GM12878 (cell line): ENCODE measurements at regions not wholly inside any gene's neighbourhood (a gene's known extent, or its start where the extent isn't known, plus 50 kb on each side); places are given as distances from the start of the nearest gene placed in this dataset.

Experiments
- ATAC-seq: fragments of 200-7000 bp; cut with Tn5 transposase; 3 replicates; pipeline ENCODE4 v1.9.1; 2020; ENCODE audit warnings: mild to moderate bottlenecking, moderate library complexity
- BruUV-seq: library from RNA; stranded (reverse); fragments of 400-500 nt; replicated peaks from 2 replicates; lab custom pipeline; 2021; lab: Mats Ljungman, UMichigan
- CTCF ChIA-PET: fragments of 300-600 bp; sonication (Branson Sonifier 250); formaldehyde crosslinking; extraction: SDS; loops from one replicate; lab custom pipeline; 2021; ENCODE audit warnings: inconsistent platforms; lab: Yijun Ruan, JAX
- POLR2A ChIA-PET: fragments of 350-600 bp; formaldehyde crosslinking; extraction: SDS; loops from one replicate; lab custom pipeline; 2021; ENCODE audit warnings: inconsistent platforms; lab: Charles Lee
- RAD21 ChIA-PET: fragments of 300-600 bp; sonication (Branson Sonifier 250); formaldehyde crosslinking; loops from one replicate; lab custom pipeline; 2023; ENCODE audit warnings: antibody characterized with exemption; ENCODE audit not compliant: unreplicated experiment; lab: Charles Lee
- SMC1A ChIA-PET: fragments of 300-600 bp; sonication (Branson Sonifier 250); formaldehyde crosslinking; loops from one replicate; lab custom pipeline; 2023; ENCODE audit not compliant: unreplicated experiment, uncharacterized antibody; lab: Charles Lee
- DNase-seq: peaks from one replicate; pipeline ENCODE4 v3.0.0-alpha.2; 2011; ENCODE audit warnings: low read depth, low spot score
- FAIRE-seq: peaks from 3 replicates; lab custom pipeline; 2011; peaks lifted over from hg19 to GRCh38; lab: Jason Lieb, UNC
- H2AFZ ChIP-seq: 2 replicates; pipeline ENCODE4 v1.6.0; 2011; ENCODE audit warnings: low read depth, low read length, control low read depth; ENCODE audit not compliant: control insufficient read depth
- H3K27ac ChIP-seq: 2 replicates; pipeline ENCODE4 v1.5.1; 2011; ENCODE audit warnings: control low read depth; ENCODE audit not compliant: control insufficient read depth, insufficient read depth
- H3K27me3 ChIP-seq, 2 experiments: replicated peaks in 1 of 2; 2 replicates each; pipeline versions ENCODE4 v1.6.0 to v1.6.1; 2011; ENCODE audit warnings: low read length in 1 of 2; ENCODE audit not compliant: control insufficient read depth in 2 of 2, insufficient read depth in 2 of 2
- H3K36me3 ChIP-seq, 2 experiments: 2 replicates each; pipeline ENCODE4 v1.5.1; 2011; ENCODE audit warnings: low read length in 1 of 2; ENCODE audit not compliant: control insufficient read depth in 2 of 2, insufficient read depth in 2 of 2
- H3K4me1 ChIP-seq: 2 replicates; pipeline ENCODE4 v1.6.1; 2011; ENCODE audit warnings: mild to moderate bottlenecking, low read length, moderate library complexity, mixed read lengths; ENCODE audit not compliant: control insufficient read depth, insufficient read depth
- H3K4me2 ChIP-seq: 2 replicates; pipeline ENCODE4 v1.6.0; 2011; ENCODE audit warnings: control low read depth; ENCODE audit not compliant: control insufficient read depth, insufficient read depth
- H3K4me3 ChIP-seq: fragments of 200-600 bp; sonication (generic); 2 replicates; pipeline ENCODE4 v1.5.1; 2016
- H3K79me2 ChIP-seq: 2 replicates; pipeline ENCODE4 v1.6.0; 2011; ENCODE audit warnings: low read length; ENCODE audit not compliant: control insufficient read depth, insufficient read depth
- H3K9ac ChIP-seq: 2 replicates; pipeline ENCODE4 v1.8.0; 2011; ENCODE audit warnings: low read length, control low read depth, mixed read lengths; ENCODE audit not compliant: control insufficient read depth, insufficient read depth
- H3K9me3 ChIP-seq: replicated peaks from 3 replicates; pipeline ENCODE4 v1.5.1; 2011; ENCODE audit warnings: mild to moderate bottlenecking, low read length; ENCODE audit not compliant: control insufficient read depth, insufficient read depth
- H4K20me1 ChIP-seq: 2 replicates; pipeline ENCODE4 v1.6.0; 2011; ENCODE audit not compliant: control insufficient read depth, insufficient read depth
- ASH2L ChIP-seq: fragments of 300-600, 200-600 bp; sonication (generic); IDR thresholded peaks from 2 replicates; pipeline ENCODE4 v1.6.1; 2017; ENCODE audit warnings: low read depth, mild to moderate bottlenecking, borderline replicate concordance
- ATF2 ChIP-seq: IDR thresholded peaks from 2 replicates; pipeline ENCODE4 v1.6.1; 2012; ENCODE audit warnings: low read length, inconsistent platforms
- CBFB ChIP-seq: IDR thresholded peaks from 2 replicates; pipeline ENCODE4 v1.6.1; 2016; ENCODE audit warnings: antibody characterized with exemption, low read depth
- CREM ChIP-seq: IDR thresholded peaks from 2 replicates; pipeline ENCODE4 v1.6.1; 2014; ENCODE audit warnings: antibody characterized with exemption, low read depth
- E2F8 ChIP-seq: fragments of 450-650 bp; IDR thresholded peaks from 2 replicates; pipeline ENCODE4 v1.6.1; 2018; ENCODE audit warnings: mild to moderate bottlenecking, low read depth, moderate library complexity; ENCODE audit not compliant: partially characterized antibody
- GATAD2B ChIP-seq: fragments of 450-650 bp; conservative IDR thresholded peaks from 2 replicates; pipeline ENCODE4 v1.6.1; 2017; ENCODE audit warnings: low read depth, mild to moderate bottlenecking, moderate library complexity
- MEF2A ChIP-seq: IDR thresholded peaks from 2 replicates; pipeline ENCODE4 v1.6.1; 2011; ENCODE audit warnings: low read depth, mild to moderate bottlenecking, low read length, moderate library complexity; ENCODE audit not compliant: insufficient read depth
- MYB ChIP-seq: fragments of 150-350 bp; IDR thresholded peaks from 2 replicates; pipeline ENCODE4 v1.6.1; 2014; ENCODE audit warnings: mild to moderate bottlenecking, low read depth, low read length, borderline replicate concordance
- PML ChIP-seq: IDR thresholded peaks from 2 replicates; pipeline ENCODE4 v1.6.1; 2012; ENCODE audit warnings: low read length, inconsistent platforms
- YY1 ChIP-seq: IDR thresholded peaks from 2 replicates; pipeline ENCODE4 v1.6.1; 2011; ENCODE audit warnings: low read depth, mild to moderate bottlenecking, low read length
- ZNF217 ChIP-seq: fragments of 450-650 bp; IDR thresholded peaks from 2 replicates; pipeline ENCODE4 v1.6.1; 2017; ENCODE audit warnings: antibody characterized with exemption, mild to moderate bottlenecking
- WGBS: methylation state at CpG from one replicate; pipeline ENCODE4 v1.1.6; 2016; ENCODE audit warnings: low lambda C conversion rate; ENCODE audit not compliant: insufficient replicate concordance, insufficient coverage; ENCODE audit errors: missing lambda C conversion rate; 5-methylcytosine and 5-hydroxymethylcytosine counted together
- in situ Hi-C: fragments of 300-500 bp; cut with MboI; formaldehyde crosslinking; loops from 9 replicates; pipeline ENCODE4 v1.14.3; 2018; ENCODE audit warnings: mixed read lengths
- intact Hi-C: fragments of 100-400 bp; cut with micrococcal nuclease; formaldehyde crosslinking; loops from one replicate; pipeline ENCODE4 v1.14.2; 2022; ENCODE audit not compliant: unreplicated experiment

GRCh38 chr1:222106377-222106776, 364.5 kb upstream of the DUSP10 start (continued):
- TF ChIP-seq E2F8 (no peak), ZNF217 (no peak), ASH2L (no peak), MYB (no peak), PML (no peak)

- in situ Hi-C loops (no loop called here), intact Hi-C loops (no loop called here)
- Histone ChIP-seq H3K27ac (no peak overlapping the region), H3K27me3 (no peaks in the 10 kb centered on the region), H3K9ac (no peak overlapping the region), H3K4me1 (no peaks in the 10 kb centered on the region), H3K9me3 (no peaks in the 10 kb centered on the region), H3K79me2 (no peaks in the 10 kb centered on the region), H3K4me3 (no peak overlapping the region), H3K4me2 (no peak overlapping the region), H4K20me1 (no peaks in the 10 kb centered on the region), H3K36me3 (no peaks in the 10 kb centered on the region), H2AFZ (no peak overlapping the region)
- BruUV-seq: no TSS peak
- FAIRE-seq (no peak), ATAC-seq (no peak), DNase-seq (no peak)
- CTCF ChIA-PET: interaction anchor here (0.6 to 3.0 kb wide), 3 partner anchors 10 to 1421 kb away, joined by 3 to 21 read pairs (median 3); no protein-coding TSS in a partner anchor
- RAD21 ChIA-PET: interaction anchor here (1.7 kb wide), 1 partner anchor 364 kb away, joined by 6 read pairs; the partner anchor contains the start of gene DUSP10
- POLR2A ChIA-PET: no interaction called here
- SMC1A ChIA-PET: interaction anchor here (0.9 to 1.2 kb wide), 6 partner anchors 9 to 562 kb away, joined by 3 to 4 read pairs (median 3); no protein-coding TSS in a partner anchor
- TF ChIP-seq CBFB (no peak), CREM (no peak), MEF2A (no peak), YY1 (no peak), ATF2 (no peak), PML (no peak), GATAD2B (no peak)
- WGBS: 33% methylated on average over 4 of the region's 4 CpGs
Measured at GRCh38 chr1:222105861-222106260, 364.0 kb upstream of the DUSP10 start.
